Upper lobe of right lung (tissue), 1 donor: ENCODE measurements at regions not wholly inside any gene's neighbourhood (a gene's known extent, or its start where the extent isn't known, plus 50 kb on each side); places are given as distances from the start of the nearest gene placed in this dataset.

Experiments
- ATAC-seq: fragments of 200-7000 bp; cut with Tn5 transposase; one replicate; pipeline ENCODE4 v1.9.1; 2020; ENCODE audit warnings: mild to moderate bottlenecking, moderate library complexity
- DNase-seq: peaks from one replicate; pipeline ENCODE4 v3.0.0-alpha.2; 2020
- H3K27ac ChIP-seq: fragments of 200-600 bp; one replicate; pipeline ENCODE4 v1.8.0; 2022
- H3K27me3 ChIP-seq: fragments of 200-600 bp; one replicate; pipeline ENCODE4 v1.8.0; 2022; ENCODE audit warnings: mild to moderate bottlenecking
- H3K36me3 ChIP-seq: fragments of 200-600 bp; one replicate; pipeline ENCODE4 v1.8.0; 2022
- H3K4me1 ChIP-seq: fragments of 200-600 bp; one replicate; pipeline ENCODE4 v1.8.0; 2022
- H3K4me3 ChIP-seq: fragments of 200-600 bp; one replicate; pipeline ENCODE4 v1.8.0; 2022; ENCODE audit warnings: mild to moderate bottlenecking
- H3K9me3 ChIP-seq: fragments of 200-600 bp; one replicate; pipeline ENCODE4 v1.8.0; 2022
- intact Hi-C: fragments of 100-400 bp; cut with DNase I; formaldehyde crosslinking; loops from one replicate; pipeline ENCODE4 v1.11.0; 2022
- TF ChIP-seq, protein P1 (sequence below): fragments of 200-600 bp; IDR thresholded peaks from one replicate; pipeline ENCODE4 v1.8.0; 2022; ENCODE audit warnings: antibody characterized with exemption
- donor health status: DM: no; HTN: yes; CAD: no; lungs with severe emphysema.

DNA sequence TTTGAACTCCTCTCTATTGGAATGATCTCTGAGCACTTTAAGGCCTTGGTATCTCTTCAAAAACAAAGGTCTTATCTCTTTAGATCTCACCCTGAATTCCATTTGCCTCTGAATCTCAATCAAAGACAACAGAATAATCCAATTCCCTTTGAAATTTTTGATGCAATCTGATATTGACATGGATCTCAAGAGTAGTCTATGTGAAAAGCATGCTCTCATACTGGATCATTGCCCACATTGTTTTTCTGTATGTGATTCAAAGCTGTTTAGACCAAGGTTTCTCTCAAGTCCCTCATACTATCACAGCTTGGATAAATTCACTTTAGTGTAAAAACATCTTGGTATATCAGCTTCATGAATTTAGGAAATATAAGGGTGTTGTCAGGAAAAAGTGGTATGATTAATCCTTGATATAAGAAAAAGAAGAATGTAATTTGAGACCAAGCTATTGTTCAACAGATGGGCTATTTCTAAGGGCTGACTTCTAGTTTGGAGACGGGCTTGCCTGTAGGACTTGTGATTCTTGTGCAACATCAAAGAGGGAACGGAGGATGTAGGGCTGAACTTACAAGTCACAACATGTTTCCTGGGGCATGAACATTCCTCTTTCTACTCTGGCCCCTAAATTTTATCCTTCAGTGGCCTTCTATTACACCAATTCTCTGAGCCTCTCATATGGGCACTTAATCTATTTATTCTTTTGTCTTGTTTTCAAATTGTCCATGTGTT lies 77.9 kb upstream of the CITED2 start:
- no peak overlapping the region for H3K27ac ChIP-seq
- TF ChIP-seq, protein P1, sequence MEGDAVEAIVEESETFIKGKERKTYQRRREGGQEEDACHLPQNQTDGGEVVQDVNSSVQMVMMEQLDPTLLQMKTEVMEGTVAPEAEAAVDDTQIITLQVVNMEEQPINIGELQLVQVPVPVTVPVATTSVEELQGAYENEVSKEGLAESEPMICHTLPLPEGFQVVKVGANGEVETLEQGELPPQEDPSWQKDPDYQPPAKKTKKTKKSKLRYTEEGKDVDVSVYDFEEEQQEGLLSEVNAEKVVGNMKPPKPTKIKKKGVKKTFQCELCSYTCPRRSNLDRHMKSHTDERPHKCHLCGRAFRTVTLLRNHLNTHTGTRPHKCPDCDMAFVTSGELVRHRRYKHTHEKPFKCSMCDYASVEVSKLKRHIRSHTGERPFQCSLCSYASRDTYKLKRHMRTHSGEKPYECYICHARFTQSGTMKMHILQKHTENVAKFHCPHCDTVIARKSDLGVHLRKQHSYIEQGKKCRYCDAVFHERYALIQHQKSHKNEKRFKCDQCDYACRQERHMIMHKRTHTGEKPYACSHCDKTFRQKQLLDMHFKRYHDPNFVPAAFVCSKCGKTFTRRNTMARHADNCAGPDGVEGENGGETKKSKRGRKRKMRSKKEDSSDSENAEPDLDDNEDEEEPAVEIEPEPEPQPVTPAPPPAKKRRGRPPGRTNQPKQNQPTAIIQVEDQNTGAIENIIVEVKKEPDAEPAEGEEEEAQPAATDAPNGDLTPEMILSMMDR, result no peak
- no peaks in the 10 kb centered on the region for H3K27me3 ChIP-seq
- DNase-seq, result no peak
- no peaks in the 10 kb centered on the region for H3K9me3 ChIP-seq
- intact Hi-C loops, result no loop called here
- H3K36me3 ChIP-seq, result no peaks in the 10 kb centered on the region
- peak; percentile 61 for ATAC-seq
- no peaks in the 10 kb centered on the region for H3K4me1 ChIP-seq
- H3K4me3 ChIP-seq, result no peak overlapping the region

DNA sequence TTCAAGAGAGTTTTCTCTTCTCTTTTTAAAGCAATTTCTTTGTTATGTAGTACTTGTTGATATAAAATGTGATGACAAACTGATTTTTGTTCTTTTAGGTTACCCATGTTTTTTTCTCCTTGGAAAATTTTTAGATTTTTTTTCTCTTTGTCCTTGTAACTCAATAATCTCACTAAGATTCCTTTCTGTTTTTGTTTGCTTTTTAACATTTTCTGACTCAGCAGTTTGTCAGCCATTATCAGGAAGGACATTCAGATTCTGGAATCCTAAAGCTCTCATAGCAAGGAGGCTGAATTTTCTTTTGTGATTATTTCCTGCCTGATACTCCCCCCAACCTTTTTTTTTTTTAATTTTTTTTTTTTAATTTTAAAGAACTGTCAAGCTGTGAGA lies 75.2 kb upstream of the CITED2 start:
- no peak overlapping the region for H3K27ac ChIP-seq
- intact Hi-C loops, result no loop called here
- no peaks in the 10 kb centered on the region for H3K36me3 ChIP-seq
- DNase-seq (no peak), ATAC-seq (no peak)
- no peaks in the 10 kb centered on the region for H3K27me3 ChIP-seq
- no peak overlapping the region for H3K4me3 ChIP-seq
- no peaks in the 10 kb centered on the region for H3K4me1 ChIP-seq
- TF ChIP-seq, protein P1, result no peak
- no peaks in the 10 kb centered on the region for H3K9me3 ChIP-seq

DNA sequence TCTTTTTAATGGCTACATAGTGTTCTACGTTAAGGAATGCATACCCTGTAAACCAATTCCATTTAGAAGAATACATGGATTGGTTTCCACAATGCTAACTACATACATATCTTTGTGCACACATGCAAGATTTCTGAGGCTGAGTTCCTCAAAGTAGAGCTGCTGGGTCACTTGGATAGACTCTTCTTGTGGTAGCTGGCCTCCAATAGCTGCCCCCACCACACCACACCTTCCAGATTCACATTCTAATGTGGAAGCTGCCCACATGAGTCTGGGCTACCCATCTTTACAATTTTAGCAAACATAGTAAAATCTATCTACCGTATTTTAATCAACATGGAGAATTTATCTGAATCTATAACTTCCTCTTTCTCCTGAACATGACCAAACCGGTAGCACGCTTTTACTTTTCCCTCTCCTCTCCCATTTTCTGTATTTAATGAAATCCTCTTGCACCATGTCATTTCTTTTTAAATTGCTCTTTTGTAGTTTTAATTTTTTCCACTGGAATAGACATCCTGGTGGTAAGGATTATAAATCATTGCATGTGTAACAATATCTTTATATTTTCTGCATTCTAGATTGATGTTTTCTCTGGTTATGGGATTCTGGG lies 74.7 kb upstream of the CITED2 start:
- no peaks in the 10 kb centered on the region for H3K27me3 ChIP-seq
- ATAC-seq (no peak), DNase-seq (no peak)
- TF ChIP-seq, protein P1, result no peak
- H3K4me3 ChIP-seq, result no peak overlapping the region
- no peaks in the 10 kb centered on the region for H3K4me1 ChIP-seq
- no peaks in the 10 kb centered on the region for H3K36me3 ChIP-seq
- H3K27ac ChIP-seq, result no peak overlapping the region
- intact Hi-C loops, result no loop called here
- no peaks in the 10 kb centered on the region for H3K9me3 ChIP-seq

DNA sequence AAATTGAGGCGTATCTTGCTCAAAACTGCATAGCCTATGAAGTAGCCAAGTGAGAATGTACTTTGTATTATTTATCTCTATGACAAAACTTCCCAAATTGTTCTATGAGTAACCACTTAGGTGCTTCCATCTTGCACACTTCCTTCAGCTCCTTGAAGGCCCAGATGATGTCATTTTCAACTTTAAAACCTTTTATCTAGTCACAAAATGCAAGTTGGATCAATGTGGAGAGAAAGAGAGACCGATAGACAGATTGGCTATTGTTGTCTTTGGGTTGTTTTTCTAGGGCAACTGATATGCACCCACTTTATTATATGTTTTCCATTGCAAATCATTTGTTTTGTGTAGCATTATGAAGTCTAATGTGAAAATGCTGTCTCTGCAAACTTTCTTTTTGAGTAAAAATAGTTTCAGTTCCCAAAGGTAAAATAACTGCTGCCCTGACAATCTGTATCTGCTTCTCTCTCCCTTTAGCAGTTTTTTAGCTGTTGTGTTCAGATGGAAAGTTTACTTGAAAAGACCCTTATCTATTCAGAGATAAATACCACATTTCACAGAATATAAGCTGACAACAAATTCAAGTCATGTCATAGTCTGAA lies 73.7 kb upstream of the CITED2 start:
- no peak overlapping the region for H3K27ac ChIP-seq
- no peaks in the 10 kb centered on the region for H3K4me1 ChIP-seq
- intact Hi-C loops, result no loop called here
- no peaks in the 10 kb centered on the region for H3K27me3 ChIP-seq
- ATAC-seq (no peak), DNase-seq (no peak)
- H3K36me3 ChIP-seq, result no peaks in the 10 kb centered on the region
- no peak overlapping the region for H3K4me3 ChIP-seq
- no peaks in the 10 kb centered on the region for H3K9me3 ChIP-seq
- TF ChIP-seq, protein P1, result no peak

DNA sequence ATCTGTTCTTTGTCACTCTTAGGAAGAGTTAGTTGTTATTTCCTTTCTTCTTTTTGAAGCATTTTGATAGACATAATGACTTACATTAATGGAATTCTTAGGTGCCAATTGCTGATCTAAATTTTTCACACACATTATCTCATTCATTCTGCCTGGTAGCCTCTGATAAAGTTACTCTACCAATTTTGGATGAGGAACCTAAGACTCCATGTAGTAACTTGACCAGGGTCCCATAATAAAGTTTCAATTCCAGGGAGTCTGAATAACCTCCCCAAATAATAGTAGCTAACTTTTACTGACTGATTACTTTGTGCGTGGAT lies 73.2 kb upstream of the CITED2 start:
- no peaks in the 10 kb centered on the region for H3K4me1 ChIP-seq
- ATAC-seq (no peak), DNase-seq (no peak)
- no peak overlapping the region for H3K27ac ChIP-seq
- no peak overlapping the region for H3K4me3 ChIP-seq
- H3K27me3 ChIP-seq, result no peaks in the 10 kb centered on the region
- no peaks in the 10 kb centered on the region for H3K36me3 ChIP-seq
- TF ChIP-seq, protein P1, result no peak
- H3K9me3 ChIP-seq, result no peaks in the 10 kb centered on the region
- intact Hi-C loops, result no loop called here
